NCI-H345 treated with DMSO at 0.1 percent for 48 hours (cell line): ENCODE measurements at regions not wholly inside any gene's neighbourhood (a gene's known extent, or its start where the extent isn't known, plus 50 kb on each side); places are given as distances from the start of the nearest gene placed in this dataset.
"Not testable (repeated sequence)": the region's sequence is repeated elsewhere in the genome, so short reads cannot be mapped to it uniquely, and the experiment has no call there.

Experiments
- DNase-seq: peaks from one replicate; lab custom pipeline; 2025; ENCODE audit not compliant: unreplicated experiment; lab: John Stamatoyannopoulos, UW

GRCh38 chr2:37722971-37723370 is 51.5 kb upstream of the CDC42EP3 start:
- DNase-seq: not testable (repeated sequence)

- DNase-seq: no peak
Observed at GRCh38 chr2:37730037-37730818, 58.8 kb upstream of the CDC42EP3 start.

DNA sequence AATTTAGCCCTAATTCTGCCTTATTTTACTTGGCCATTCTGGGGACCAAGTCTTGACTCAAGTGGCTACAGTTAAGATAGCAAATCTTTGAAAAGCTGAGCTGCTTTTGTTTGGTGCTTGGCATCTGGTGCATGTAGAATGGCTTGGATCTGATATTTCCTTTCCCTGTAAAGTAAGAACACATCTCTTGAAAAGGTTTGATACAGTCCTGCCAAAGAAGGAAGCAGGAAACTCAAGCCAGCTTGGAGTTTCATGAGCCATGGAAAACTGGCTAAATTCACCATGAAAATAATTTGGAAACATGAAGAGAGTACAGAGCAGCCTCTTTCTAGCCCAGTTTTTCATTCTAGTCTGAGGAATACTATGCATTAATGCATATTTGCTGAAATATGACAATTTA is 61.0 kb upstream of the CDC42EP3 start:
- not testable (repeated sequence) for DNase-seq

DNA sequence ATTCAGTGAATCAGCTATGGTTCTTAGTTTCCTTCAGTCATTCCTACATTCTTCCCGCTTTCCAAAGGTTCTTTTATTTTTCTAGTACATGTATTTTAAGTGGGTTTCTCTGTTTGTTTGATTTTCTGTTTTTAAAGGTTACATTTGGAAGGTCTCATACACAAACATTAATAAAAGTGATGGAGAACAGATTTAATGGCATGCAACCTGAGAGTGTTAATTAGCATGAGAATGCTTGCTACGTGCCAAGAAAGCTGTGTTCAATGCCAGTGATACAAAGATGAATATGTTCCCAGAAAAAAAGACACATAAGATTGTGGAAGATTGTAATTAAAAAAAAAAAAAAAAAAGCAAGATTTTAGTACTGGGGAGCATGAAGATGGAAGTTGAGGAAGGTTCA is 61.8 kb upstream of the CDC42EP3 start:
- no peak for DNase-seq

DNA sequence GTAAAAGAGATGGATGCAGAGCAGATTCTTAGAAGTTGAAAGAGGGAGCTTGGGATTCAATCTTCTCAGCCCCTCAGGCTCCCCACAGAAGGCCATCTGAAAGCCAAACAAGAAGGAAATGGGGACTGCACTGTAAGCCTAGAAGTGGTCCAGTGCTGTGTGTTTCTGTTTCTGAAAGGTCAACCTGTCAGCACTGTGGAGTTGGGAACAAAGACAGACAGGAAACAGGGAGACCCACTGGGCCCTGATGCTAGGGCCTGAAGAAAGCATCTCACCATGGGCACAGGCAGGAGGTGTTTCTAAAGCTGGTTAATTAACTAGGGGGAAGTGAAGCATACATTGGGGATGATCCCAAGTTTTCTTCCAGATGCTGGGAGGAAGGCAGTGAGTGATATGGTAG is 62.5 kb upstream of the CDC42EP3 start:
- not testable (repeated sequence) for DNase-seq

DNA sequence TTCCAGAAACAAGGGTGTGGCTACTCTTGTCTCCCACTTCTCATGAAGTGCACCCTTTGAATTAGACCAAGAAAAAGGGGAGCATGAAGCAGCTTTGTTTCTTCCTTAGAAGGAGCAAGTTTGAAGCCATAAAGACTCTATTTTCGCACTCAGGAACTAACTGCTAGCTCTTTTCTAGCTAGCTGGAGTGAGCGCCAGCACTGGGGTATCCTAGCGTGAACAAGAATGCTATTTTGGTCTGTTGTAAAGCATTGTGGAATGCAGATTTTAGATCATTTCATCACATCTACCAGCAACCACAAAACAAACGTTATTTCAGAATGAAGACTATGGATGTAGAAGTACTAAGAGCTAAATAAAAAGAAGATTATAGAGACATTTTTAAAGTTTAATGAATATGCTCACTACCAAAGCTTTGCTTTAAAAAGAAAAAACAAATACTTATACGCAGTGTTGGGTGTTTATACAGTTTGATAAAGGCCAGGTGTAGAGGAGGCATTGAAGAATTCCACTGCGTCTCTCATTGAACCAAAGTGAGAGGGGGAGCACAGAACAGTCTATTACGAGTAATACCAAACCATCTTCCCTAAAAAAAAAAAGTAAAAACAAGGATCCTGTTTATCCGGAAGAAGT is 63.6 kb upstream of the CDC42EP3 start:
- DNase-seq: not testable (repeated sequence)

- DNase-seq: not testable (repeated sequence)
Observed at GRCh38 chr2:37735524-37735910, 64.1 kb upstream of the CDC42EP3 start.

DNA sequence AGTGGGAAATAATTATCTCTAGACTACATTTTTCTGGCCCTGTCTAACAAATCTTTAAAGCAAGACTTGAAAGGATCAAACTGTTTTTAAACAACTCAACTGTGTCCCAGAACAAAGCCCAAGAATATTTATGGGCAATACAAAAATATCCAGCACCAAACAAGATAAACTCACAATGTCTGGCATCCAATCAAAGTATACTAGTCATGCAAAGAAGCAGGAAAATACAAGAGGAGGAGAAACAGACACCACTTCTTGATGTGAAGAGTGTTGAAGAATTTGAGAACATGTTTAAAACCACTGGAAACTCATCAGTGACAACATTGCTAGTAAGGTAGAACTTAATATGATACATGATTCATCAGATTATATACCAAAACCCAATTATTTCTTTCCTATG is 66.1 kb upstream of the CDC42EP3 start:
- no peak for DNase-seq

GRCh38 chr2:37738266-37738885 is 66.9 kb upstream of the CDC42EP3 start:
- no peak for DNase-seq

DNA sequence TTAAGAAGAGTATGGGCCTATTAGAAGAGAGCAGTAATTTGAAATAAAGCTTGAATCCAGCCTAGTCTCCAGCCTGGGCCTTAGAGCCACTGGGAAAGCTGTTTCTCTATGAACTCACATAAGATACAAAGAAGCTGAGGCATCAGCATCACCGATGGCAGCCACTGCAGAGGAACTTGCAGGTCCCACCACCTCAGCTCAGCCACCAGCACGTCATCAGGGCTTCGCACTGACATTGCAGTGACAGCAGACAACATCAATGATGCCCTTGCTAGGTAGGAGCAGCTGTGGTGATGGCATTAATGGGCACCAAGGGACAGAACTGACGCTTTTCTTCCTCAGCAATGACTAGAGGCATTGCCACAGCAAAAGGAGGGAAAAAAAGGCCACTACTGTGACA is 67.7 kb upstream of the CDC42EP3 start:
- DNase-seq: no peak

- DNase-seq: no peak
Observed at GRCh38 chr2:37740164-37740739, 68.8 kb upstream of the CDC42EP3 start.

- no peak for DNase-seq
Observed at GRCh38 chr2:37742286-37742685, 70.8 kb upstream of the CDC42EP3 start.

- DNase-seq: no peak
Observed at GRCh38 chr2:37744010-37744409, 72.6 kb upstream of the CDC42EP3 start.

- DNase-seq: not testable (repeated sequence)
Observed at GRCh38 chr2:37744961-37745360, 73.5 kb upstream of the CDC42EP3 start.

- not testable (repeated sequence) for DNase-seq
Observed at GRCh38 chr2:37746011-37746410, 74.6 kb upstream of the CDC42EP3 start.

- DNase-seq: no peak
Observed at GRCh38 chr2:37746883-37747282, 75.4 kb upstream of the CDC42EP3 start.

- no peak for DNase-seq
Observed at GRCh38 chr2:37748541-37748940, 77.1 kb upstream of the CDC42EP3 start.

DNA sequence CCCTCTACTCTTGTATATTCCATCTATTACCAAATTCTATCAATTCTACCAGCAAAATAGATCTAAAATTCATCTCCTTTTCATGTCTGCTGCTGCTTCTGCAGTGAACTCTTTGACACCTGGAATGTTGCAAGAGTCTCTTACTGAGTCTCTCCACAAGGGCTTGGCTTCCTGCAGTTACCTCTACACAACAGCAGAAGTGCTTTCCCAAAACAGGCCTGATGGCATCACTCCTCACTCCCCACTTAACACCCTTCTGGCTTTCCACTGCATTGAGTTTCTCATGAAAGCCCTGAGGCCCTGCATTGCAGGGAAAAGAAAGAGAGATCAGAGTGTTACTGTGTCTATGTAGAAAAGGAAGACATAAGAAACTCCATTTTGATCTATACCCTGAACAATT is 78.8 kb upstream of the CDC42EP3 start:
- DNase-seq: not testable (repeated sequence)

DNA sequence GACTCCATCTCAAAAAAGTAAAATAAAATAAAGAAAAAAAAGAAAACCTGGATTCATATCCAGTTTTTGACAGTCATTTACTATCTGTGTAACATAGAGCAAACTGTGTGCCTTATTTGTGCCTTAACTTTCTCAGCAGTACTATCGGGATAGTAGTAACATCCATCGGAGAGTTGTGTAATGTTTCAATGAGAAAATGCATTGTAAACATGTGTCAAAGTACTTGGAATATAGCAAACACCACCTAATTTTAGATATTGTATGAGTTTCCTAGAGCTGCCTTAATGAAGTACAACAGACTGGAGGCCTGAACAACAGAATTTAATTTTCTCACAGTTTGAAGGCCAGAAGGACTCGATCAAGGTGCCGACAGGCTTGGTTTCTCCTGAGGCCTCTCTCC is 81.3 kb upstream of the CDC42EP3 start:
- DNase-seq: no peak

DNA sequence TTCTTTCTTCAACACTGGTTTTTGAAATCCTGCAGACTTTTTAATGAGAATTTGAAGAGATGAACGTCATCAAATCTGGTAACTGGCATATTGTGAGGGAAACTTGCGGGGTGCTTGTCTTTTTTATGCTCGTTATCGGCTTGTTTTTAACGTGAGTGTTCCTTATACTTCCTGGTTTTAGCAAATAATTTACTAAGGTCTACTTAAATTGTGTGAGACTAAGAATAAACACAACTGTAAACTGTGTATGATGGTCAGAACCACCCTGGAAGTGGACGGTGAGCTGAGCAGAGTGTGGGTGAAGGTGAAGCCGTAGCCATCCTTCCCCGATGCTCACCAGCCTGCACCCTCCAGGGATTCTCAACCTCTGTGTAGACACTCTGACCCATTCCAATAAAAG is 82.3 kb upstream of the CDC42EP3 start:
- DNase-seq: no peak

DNA sequence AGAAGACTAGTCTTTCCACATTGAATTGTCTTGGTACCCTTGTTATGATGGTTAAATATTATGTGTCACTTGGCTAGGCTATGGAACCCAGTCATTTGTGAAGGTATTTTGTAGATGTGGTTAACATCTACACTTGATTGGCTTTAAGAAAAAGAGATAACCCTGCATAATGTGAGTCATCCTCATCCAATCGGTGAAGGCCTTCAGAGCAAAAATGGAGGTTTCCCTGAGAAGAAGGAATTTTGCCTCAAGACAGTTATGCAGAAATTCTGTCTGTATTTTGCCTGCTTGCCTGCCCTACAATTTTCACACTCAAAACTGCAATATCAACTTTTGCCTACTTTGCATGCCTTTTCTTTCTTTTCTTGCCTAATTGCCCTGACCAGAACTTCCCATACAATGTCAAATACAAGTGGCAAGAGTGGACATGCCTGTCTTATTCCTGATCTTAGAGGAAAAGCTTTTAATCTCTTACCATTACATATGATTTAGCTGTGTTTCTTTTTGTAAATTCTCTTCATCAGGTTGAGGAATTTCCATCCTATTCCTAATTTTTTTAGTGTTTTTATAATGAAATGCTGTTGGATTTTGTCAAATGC is 84.6 kb upstream of the CDC42EP3 start:
- DNase-seq: not testable (repeated sequence)
